Spinal cord (tissue), 9 donors: ENCODE measurements at regions not wholly inside any gene's neighbourhood (a gene's known extent, or its start where the extent isn't known, plus 50 kb on each side); places are given as distances from the start of the nearest gene placed in this dataset.

Source experiments
- DNase-seq, 6 donors: peaks; one replicate each; pipeline versions ENCODE4 v3.0.0 to v3.0.0-alpha.2; 2013 to 2015; ENCODE audit warnings: low spot score in 6 of 6, low read depth in 4 of 6
- H3K27ac ChIP-seq: one replicate; pipeline ENCODE4 v1.5.1; 2013; ENCODE audit warnings: low read depth, low read length, control low read depth
- H3K27me3 ChIP-seq: one replicate; pipeline ENCODE4 v1.6.1; 2013; ENCODE audit warnings: low read length; ENCODE audit not compliant: control insufficient read depth, insufficient read depth
- H3K36me3 ChIP-seq: one replicate; pipeline ENCODE4 v1.6.1; 2013; ENCODE audit warnings: low read length; ENCODE audit not compliant: control insufficient read depth, insufficient read depth
- H3K4me1 ChIP-seq: one replicate; pipeline ENCODE4 v1.6.1; 2013; ENCODE audit warnings: low read length; ENCODE audit not compliant: control insufficient read depth, insufficient read depth
- H3K4me3 ChIP-seq: one replicate; pipeline ENCODE4 v1.5.1; 2013; ENCODE audit warnings: low read depth, low read length, control low read depth
- H3K9me3 ChIP-seq: one replicate; pipeline ENCODE4 v1.6.1; 2013; ENCODE audit warnings: low read length; ENCODE audit not compliant: control insufficient read depth, insufficient read depth
- WGBS: methylation state at CpG from one replicate; pipeline ENCODE4 v1.1.5; 2013; ENCODE audit warnings: missing lambda C conversion rate; ENCODE audit not compliant: insufficient coverage; 5-methylcytosine and 5-hydroxymethylcytosine counted together
- donor health status: healthy.

- Histone ChIP-seq H3K27me3 (no peaks in the 10 kb centered on the region), H3K27ac (no peak overlapping the region), H3K9me3 (no peaks in the 10 kb centered on the region), H3K4me1 (no peaks in the 10 kb centered on the region), H3K36me3 (no peaks in the 10 kb centered on the region), H3K4me3 (no peak overlapping the region)
- WGBS, result no CpG with 5 or more reads among the region's 1 CpG
- DNase-seq, result no peak
These were observed 144.7 kb upstream of the GADL1 start for GRCh38 chr3:31039145-31039544.

- Histone ChIP-seq H3K27me3 (no peaks in the 10 kb centered on the region), H3K27ac (no peak overlapping the region), H3K36me3 (no peaks in the 10 kb centered on the region), H3K4me3 (no peak overlapping the region), H3K9me3 (no peaks in the 10 kb centered on the region), H3K4me1 (no peaks in the 10 kb centered on the region)
- WGBS, result 47% methylated on average over 2 of the region's 2 CpGs
- peak in 2 of 6 donors; percentile 5 to 45 for DNase-seq
These were observed 146.9 kb upstream of the GADL1 start for GRCh38 chr3:31041161-31041978.

- WGBS, result 98% methylated on average over 3 of the region's 3 CpGs
- Histone ChIP-seq H3K4me1 (no peaks in the 10 kb centered on the region), H3K36me3 (no peaks in the 10 kb centered on the region), H3K27ac (no peak overlapping the region), H3K4me3 (no peak overlapping the region), H3K9me3 (no peaks in the 10 kb centered on the region), H3K27me3 (no peaks in the 10 kb centered on the region)
- no peak for DNase-seq
These were observed 148.8 kb upstream of the GADL1 start for GRCh38 chr3:31043184-31043819.

- H3K4me1 ChIP-seq, result no peaks in the 10 kb centered on the region
- 100% methylated on average over 2 of the region's 3 CpGs for WGBS
- H3K27ac ChIP-seq, result no peak overlapping the region
- DNase-seq, result no peak
- no peaks in the 10 kb centered on the region for H3K36me3 ChIP-seq
- H3K27me3 ChIP-seq, result no peaks in the 10 kb centered on the region
- H3K4me3 ChIP-seq, result no peak overlapping the region
- H3K9me3 ChIP-seq, result no peaks in the 10 kb centered on the region
These were observed 153.2 kb upstream of the GADL1 start for GRCh38 chr3:31047673-31048072.

GRCh38 chr3:31048143-31048542, 153.7 kb upstream of the GADL1 start:
- no peaks in the 10 kb centered on the region for H3K27me3 ChIP-seq
- H3K4me3 ChIP-seq, result no peak overlapping the region
- no peak for DNase-seq
- H3K36me3 ChIP-seq, result no peaks in the 10 kb centered on the region
- H3K9me3 ChIP-seq, result no peaks in the 10 kb centered on the region
- H3K27ac ChIP-seq, result no peak overlapping the region
- no peaks in the 10 kb centered on the region for H3K4me1 ChIP-seq
- no CpG with 5 or more reads among the region's 2 CpGs for WGBS

- no peak for DNase-seq
- H3K27me3 ChIP-seq, result no peaks in the 10 kb centered on the region
- no peaks in the 10 kb centered on the region for H3K9me3 ChIP-seq
- no peak overlapping the region for H3K4me3 ChIP-seq
- H3K4me1 ChIP-seq, result no peaks in the 10 kb centered on the region
- no peak overlapping the region for H3K27ac ChIP-seq
- no peaks in the 10 kb centered on the region for H3K36me3 ChIP-seq
These were observed 155.8 kb upstream of the GADL1 start for GRCh38 chr3:31050296-31050695.

GRCh38 chr3:31051226-31051625, 156.8 kb upstream of the GADL1 start:
- H3K27me3 ChIP-seq, result no peaks in the 10 kb centered on the region
- no peaks in the 10 kb centered on the region for H3K9me3 ChIP-seq
- 90% methylated on average over 1 of the region's 1 CpG for WGBS
- no peak overlapping the region for H3K27ac ChIP-seq
- H3K4me3 ChIP-seq, result no peak overlapping the region
- no peak for DNase-seq
- H3K36me3 ChIP-seq, result no peaks in the 10 kb centered on the region
- no peaks in the 10 kb centered on the region for H3K4me1 ChIP-seq

- no CpG with 5 or more reads among the region's 1 CpG for WGBS
- no peaks in the 10 kb centered on the region for H3K4me1 ChIP-seq
- H3K27me3 ChIP-seq, result no peaks in the 10 kb centered on the region
- H3K4me3 ChIP-seq, result no peak overlapping the region
- no peaks in the 10 kb centered on the region for H3K9me3 ChIP-seq
- H3K27ac ChIP-seq, result no peak overlapping the region
- no peak for DNase-seq
- H3K36me3 ChIP-seq, result no peaks in the 10 kb centered on the region
These were observed 158.8 kb upstream of the GADL1 start for GRCh38 chr3:31053299-31053698.

- H3K36me3 ChIP-seq, result no peaks in the 10 kb centered on the region
- no CpG with 5 or more reads among the region's 6 CpGs for WGBS
- no peaks in the 10 kb centered on the region for H3K4me1 ChIP-seq
- H3K4me3 ChIP-seq, result no peak overlapping the region
- no peak for DNase-seq
- no peak overlapping the region for H3K27ac ChIP-seq
- no peaks in the 10 kb centered on the region for H3K27me3 ChIP-seq
- H3K9me3 ChIP-seq, result no peaks in the 10 kb centered on the region
These were observed 159.6 kb upstream of the GADL1 start for GRCh38 chr3:31054032-31054431.

- H3K9me3 ChIP-seq, result no peaks in the 10 kb centered on the region
- H3K4me3 ChIP-seq, result no peak overlapping the region
- H3K27ac ChIP-seq, result no peak overlapping the region
- DNase-seq, result no peak
- H3K4me1 ChIP-seq, result no peaks in the 10 kb centered on the region
- WGBS, result 100% methylated on average over 2 of the region's 2 CpGs
- no peaks in the 10 kb centered on the region for H3K36me3 ChIP-seq
- H3K27me3 ChIP-seq, result no peaks in the 10 kb centered on the region
These were observed 161.3 kb upstream of the GADL1 start for GRCh38 chr3:31055757-31056156.
